ENCODE measurements at regions not wholly inside any gene's neighbourhood (a gene's known extent, or its start where the extent isn't known, plus 50 kb on each side); places are given as distances from the start of the nearest gene placed in this dataset.

GRCh38 chr4:152235718-152236117 is 300.2 kb downstream of the FBXW7 start:
- Histone ChIP-seq H3K9me2 (replicated peaks; ENCODE audit: control insufficient read depth, low read length) (no peaks in the 10 kb centered on the region), H3K4me3 (ENCODE audit: low read length) (no peak overlapping the region), H3K27me3 (ENCODE audit: control insufficient read depth, low read length) (no peaks in the 10 kb centered on the region), H4K20me1 (ENCODE audit: control insufficient read depth, insufficient read depth, low read depth, low read length) (no peaks in the 10 kb centered on the region), H3K9me3 (ENCODE audit: control insufficient read depth, insufficient read depth, low read length) (no peaks in the 10 kb centered on the region), H3K4me1 (ENCODE audit: control insufficient read depth, low read length) (no peaks in the 10 kb centered on the region), H3K36me3 (ENCODE audit: control insufficient read depth, low read length) (no peaks in the 10 kb centered on the region), H3K27ac (ENCODE audit: low read depth, low read length) (no peak overlapping the region), H3K4me2 (ENCODE audit: low read length) (no peak overlapping the region), H3F3A (ENCODE audit: control insufficient read depth, insufficient read depth) (no peaks in the 10 kb centered on the region), H3K79me2 (ENCODE audit: control insufficient read depth, low read length) (no peaks in the 10 kb centered on the region)
- TF ChIP-seq EZH2phosphoT487 (IDR thresholded peaks at IDR 0.05; ENCODE audit: borderline replicate concordance, low read length), result no peak
- no peak for TF ChIP-seq CTCF (IDR thresholded peaks at IDR 0.05; ENCODE audit: low read depth, low read length, poor library complexity, severe bottlenecking)

- H3K27me3 ChIP-seq (ENCODE audit: control insufficient read depth, low read length), result no peaks in the 10 kb centered on the region
- H3K9me3 ChIP-seq (ENCODE audit: control insufficient read depth, insufficient read depth, low read length), result no peaks in the 10 kb centered on the region
- H3K4me3 ChIP-seq (ENCODE audit: low read length), result no peak overlapping the region
- no peaks in the 10 kb centered on the region for H3K36me3 ChIP-seq (ENCODE audit: control insufficient read depth, low read length)
- H3K9me2 ChIP-seq (replicated peaks; ENCODE audit: control insufficient read depth, low read length), result no peaks in the 10 kb centered on the region
- no peaks in the 10 kb centered on the region for H3K79me2 ChIP-seq (ENCODE audit: control insufficient read depth, low read length)
- TF ChIP-seq EZH2phosphoT487 (IDR thresholded peaks at IDR 0.05; ENCODE audit: borderline replicate concordance, low read length) (no peak), CTCF (IDR thresholded peaks at IDR 0.05; ENCODE audit: low read depth, low read length, poor library complexity, severe bottlenecking) (no peak)
- H3F3A ChIP-seq (ENCODE audit: control insufficient read depth, insufficient read depth), result no peaks in the 10 kb centered on the region
- no peaks in the 10 kb centered on the region for H3K4me1 ChIP-seq (ENCODE audit: control insufficient read depth, low read length)
- no peak overlapping the region for H3K4me2 ChIP-seq (ENCODE audit: low read length)
- H3K27ac ChIP-seq (ENCODE audit: low read depth, low read length), result no peak overlapping the region
- no peaks in the 10 kb centered on the region for H4K20me1 ChIP-seq (ENCODE audit: control insufficient read depth, insufficient read depth, low read depth, low read length)
These were observed 301.3 kb downstream of the FBXW7 start for GRCh38 chr4:152234571-152234970.

GRCh38 chr4:152232271-152232670 is 303.6 kb downstream of the FBXW7 start:
- no peaks in the 10 kb centered on the region for H3K79me2 ChIP-seq (ENCODE audit: control insufficient read depth, low read length)
- TF ChIP-seq CTCF (IDR thresholded peaks at IDR 0.05; ENCODE audit: low read depth, low read length, poor library complexity, severe bottlenecking), result no peak
- TF ChIP-seq EZH2phosphoT487 (IDR thresholded peaks at IDR 0.05; ENCODE audit: borderline replicate concordance, low read length), result no peak

More at GRCh38 chr4:152232271-152232670, 303.6 kb downstream of the FBXW7 start:
- Histone ChIP-seq H3K9me2 (replicated peaks; ENCODE audit: control insufficient read depth, low read length) (no peaks in the 10 kb centered on the region), H4K20me1 (ENCODE audit: control insufficient read depth, insufficient read depth, low read depth, low read length) (no peaks in the 10 kb centered on the region), H3K4me3 (ENCODE audit: low read length) (no peak overlapping the region), H3K36me3 (ENCODE audit: control insufficient read depth, low read length) (no peaks in the 10 kb centered on the region), H3K27ac (ENCODE audit: low read depth, low read length) (no peak overlapping the region), H3K4me2 (ENCODE audit: low read length) (no peak overlapping the region), H3K27me3 (ENCODE audit: control insufficient read depth, low read length) (no peaks in the 10 kb centered on the region), H3K4me1 (ENCODE audit: control insufficient read depth, low read length) (no peaks in the 10 kb centered on the region), H3K9me3 (ENCODE audit: control insufficient read depth, insufficient read depth, low read length) (no peaks in the 10 kb centered on the region), H3F3A (ENCODE audit: control insufficient read depth, insufficient read depth) (no peaks in the 10 kb centered on the region)

All from DOHH2 (cell line).